Fibroblast of peridontal ligament (primary cell): ENCODE measurements at regions not wholly inside any gene's neighbourhood (a gene's known extent, or its start where the extent isn't known, plus 50 kb on each side); places are given as distances from the start of the nearest gene placed in this dataset.
A peak's percentile ranks its signal among the peaks of the same experiment; 100 is the strongest.
"Not testable (repeated sequence)": the region's sequence is repeated elsewhere in the genome, so short reads cannot be mapped to it uniquely, and the experiment has no call there.

ENCODE experiments used
- DNase-seq: peaks from one replicate; pipeline ENCODE4 v3.0.0-alpha.2; 2010; ENCODE audit errors: extremely low read depth

DNA sequence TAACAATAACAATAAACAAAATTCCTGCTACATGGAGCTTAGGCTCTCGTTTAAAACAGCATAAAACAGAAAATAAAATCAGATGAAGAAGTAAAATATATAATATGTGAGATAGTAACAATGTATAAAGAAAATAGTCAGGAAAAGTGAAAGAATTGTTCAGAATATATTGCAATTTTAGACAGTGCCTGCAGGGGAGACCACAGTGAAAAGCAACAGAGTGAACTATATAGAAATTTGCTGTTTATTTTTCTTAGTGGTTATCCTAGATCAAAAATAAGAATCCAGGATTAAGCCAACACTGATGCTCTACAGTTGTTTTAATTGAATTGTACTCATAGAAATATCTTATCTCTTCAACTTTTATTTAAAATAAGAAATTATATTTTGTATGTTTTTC lies 1639.0 kb upstream of the B3GALT2 start:
- no peak for DNase-seq

DNA sequence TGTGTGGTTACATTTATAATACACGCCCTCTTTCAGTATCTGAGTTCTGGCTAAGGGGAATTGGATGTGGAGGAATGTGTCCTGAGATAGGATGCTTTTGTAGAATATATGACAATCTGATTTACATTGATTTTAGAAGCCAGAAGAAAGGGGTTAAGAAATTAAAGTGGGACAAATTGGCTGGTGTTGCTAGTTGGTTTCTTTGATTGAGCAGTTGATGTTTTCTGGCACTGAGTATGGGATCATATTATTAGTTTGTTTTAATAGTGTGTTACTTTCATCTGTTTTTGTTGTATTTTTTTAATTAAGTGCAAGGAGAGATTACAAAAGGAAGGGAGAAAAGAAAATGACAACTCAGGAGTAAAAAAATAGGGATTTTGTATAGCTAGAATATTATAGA lies 1634.7 kb upstream of the B3GALT2 start:
- DNase-seq, result no peak

DNA sequence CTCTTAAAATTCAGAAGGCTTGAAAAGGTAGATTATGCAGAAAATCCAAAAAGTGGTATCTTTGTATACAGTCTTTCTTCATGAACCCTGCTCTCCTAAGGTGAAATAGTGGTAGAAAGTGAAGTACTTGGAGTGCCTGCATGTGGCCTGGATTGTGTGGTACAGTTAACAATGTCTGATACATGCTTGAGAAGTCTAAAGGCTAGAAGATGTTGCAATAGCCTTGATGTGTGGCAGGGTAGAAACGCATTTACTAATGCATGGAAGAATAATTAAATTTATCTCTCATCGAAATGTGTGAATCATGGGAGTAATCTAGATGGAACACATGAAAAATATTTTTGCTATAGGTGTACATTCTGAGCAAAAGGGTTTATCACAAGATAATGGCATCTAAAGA lies 1632.3 kb upstream of the B3GALT2 start:
- DNase-seq, result no peak

DNA sequence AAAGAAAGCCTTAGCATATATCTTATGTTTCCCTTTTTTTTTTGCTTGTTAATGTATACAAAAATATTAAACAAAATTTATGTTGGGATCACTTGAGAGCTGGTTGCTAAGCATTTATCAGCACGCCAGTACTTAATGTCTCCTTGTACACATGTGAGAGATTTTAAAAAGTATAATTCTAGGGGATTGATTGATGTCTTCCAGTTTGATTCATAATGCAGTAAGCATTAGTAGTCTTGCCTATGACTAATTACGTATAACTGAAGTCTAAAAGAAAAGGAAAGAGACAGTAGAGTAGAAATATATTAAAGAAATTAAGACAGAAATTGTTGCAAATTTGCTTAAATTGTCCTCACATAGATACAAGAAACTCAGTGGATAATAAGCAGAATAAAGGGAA lies 1630.4 kb upstream of the B3GALT2 start:
- no peak for DNase-seq

DNA sequence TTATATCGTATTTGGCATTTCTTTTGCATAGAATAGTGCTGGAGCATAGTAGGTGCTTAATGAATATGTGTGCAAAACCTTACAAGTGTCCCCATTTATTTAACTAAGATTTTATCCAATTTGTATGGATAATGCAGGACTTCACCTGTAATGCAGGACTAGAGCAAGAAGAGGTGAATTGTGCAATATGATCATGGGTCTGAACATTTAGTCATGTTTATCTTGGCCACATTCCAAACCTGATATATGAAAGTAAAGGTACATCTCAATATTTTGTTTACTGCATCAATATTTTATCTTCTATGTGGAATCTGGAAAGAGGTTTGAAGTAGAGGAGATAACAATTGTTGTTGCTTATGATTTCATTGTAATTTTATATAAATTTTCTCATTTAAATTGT lies 1626.7 kb upstream of the B3GALT2 start:
- DNase-seq, result no peak

DNA sequence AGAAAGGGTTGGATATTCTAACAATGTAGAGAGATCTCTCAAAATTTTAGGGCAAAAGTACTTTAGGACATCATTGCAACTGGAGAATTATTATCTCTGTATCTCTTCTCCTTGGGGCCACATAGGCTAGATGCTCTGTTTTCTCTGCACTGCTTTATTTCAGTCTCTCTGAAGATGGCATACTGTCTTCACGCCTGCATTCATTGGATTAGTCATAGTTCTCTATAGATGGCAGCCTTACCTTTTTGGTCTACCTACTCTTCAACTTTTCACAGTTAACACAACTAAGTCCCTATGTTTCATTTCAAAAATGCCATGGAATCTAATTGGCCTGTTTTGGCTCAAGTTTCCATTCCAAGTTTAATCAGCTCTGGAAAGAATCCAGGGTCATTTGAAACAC lies 1623.3 kb upstream of the B3GALT2 start:
- no peak for DNase-seq

DNA sequence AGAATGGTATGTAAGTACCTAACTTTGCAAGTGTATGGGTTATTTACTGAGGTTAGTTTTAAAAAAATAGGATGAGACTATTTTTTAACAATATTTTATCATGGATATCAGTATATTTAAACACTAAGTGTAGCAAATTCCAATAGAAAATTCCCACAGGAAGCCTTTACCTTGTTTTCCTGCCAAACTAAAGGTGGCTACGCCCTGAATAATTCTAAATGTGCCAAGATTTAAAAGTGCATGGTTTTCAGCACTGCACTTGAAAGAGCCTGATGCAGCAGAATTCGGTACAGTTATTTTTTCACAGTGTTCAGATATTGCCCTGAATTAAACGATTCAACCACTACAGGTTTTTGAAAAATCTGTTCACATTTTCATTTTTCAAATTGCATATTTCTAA lies 1622.8 kb upstream of the B3GALT2 start:
- DNase-seq, result no peak

DNA sequence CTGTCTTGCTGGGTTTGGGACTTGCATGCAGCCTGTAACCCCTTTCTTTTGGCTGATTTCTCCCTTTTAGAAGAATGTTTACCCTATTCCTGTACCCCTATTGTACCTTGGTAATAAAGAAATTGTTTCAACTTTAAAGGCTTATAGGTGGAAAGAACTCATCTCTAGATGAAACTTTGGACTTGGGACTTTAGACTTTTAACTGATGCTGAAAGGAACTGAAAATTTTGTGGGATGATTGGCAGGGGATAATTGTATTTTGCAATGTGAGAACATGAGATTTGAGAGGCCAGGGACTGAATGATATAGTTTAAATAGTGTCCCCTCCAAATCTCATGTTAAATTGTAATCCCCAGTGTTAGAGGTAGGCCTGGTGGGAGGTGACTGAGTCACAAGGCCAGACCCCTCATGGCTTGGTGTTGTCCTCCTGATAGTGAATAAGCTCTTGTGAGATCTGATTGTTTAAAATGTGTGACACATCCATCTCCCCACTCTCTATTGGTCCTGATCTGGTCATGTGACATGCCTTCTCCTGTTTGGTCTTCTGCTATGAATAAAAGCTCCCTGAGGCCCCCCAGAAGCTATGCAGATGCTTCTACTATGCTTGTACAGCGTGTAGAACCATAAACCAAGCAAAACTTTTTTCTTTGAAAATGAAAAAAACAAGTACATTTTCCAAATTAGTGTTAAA lies 1621.3 kb upstream of the B3GALT2 start:
- no peak for DNase-seq

DNA sequence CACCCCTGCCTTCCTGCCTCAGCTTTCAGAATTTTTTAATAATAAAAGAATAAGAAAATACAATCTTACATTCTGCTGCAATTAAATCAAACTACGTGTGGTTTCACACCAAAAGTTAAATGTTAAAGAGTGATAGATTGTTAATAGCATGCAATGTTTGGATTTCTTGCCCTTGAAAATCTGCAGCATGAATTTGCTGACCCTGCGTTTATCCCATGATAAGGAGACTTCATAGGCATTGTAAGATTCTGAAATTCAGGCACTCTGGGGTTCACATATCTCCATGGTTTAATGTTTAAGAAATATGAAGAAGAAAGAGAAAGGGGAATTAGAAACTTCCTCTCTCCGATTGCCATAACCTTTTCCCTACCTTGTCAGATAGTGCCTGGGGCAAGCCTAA lies 1616.2 kb upstream of the B3GALT2 start:
- DNase-seq, result no peak

DNA sequence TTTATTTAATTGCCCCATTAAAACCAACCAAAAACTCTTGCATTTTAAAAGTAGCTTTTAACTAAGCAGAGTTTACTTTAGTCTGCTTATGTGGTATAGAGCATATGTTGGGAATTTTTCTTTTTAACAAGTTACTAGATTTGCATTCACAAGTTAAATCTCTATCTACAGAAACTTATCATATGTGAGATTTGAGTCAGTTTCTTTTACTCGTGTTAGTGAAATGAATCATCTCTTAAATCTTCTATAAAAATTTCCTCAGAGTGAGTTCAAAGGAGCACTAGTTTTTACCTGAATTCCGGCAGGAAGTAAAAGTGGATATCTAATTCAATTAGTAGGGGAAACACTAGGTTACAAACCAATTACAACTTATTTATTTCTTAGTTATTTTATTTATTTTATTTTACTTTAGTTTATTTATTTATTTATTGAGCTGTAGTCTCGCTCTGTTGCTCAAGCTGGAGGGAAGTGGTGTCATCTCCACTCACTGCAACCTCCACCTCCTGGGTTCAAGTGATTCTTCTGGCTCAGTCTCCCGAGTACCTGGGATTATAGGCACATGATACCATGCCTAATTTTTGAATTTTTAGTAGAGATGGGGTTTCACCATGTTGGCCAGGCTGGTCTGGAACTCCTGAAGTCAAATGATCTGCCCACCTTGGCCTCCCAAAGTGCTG lies 1609.6 kb upstream of the B3GALT2 start:
- no peak for DNase-seq

DNA sequence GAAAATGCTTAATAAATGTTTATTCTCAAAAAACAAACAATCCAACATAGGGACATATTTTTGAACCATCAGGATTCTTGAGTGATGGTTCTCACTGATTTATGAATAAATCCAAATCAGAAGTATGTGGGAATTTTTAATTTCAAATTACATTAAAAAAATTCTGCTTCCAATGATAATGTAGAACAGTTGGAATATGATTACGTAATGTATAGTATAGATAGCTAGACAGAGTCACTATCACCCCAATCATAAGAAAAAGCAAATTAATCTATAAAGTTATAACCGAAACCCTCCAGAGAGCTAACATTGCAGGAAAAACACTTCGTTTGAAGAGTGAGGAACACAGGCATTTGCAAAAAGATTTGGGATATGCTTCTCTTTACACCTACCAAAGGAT lies 1600.6 kb upstream of the B3GALT2 start:
- no peak for DNase-seq

DNA sequence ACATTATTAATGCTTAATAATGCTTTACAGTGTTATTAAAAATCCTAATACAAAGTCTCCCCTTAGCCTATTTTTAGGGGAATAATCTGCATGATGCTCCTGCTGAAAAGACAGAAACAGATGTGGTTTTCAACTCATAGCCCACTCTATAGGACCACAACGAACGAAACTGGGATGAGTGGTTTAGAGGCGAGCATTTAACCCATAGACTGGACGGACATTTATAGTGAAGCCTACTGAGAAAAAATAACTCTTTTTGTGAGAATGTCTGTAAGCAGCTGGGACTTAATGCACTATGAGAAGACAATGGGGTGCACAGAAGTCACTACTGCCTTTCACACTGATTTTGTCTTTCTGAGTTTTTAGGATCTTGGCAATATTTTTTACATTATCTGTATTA lies 1599.6 kb upstream of the B3GALT2 start:
- no peak for DNase-seq

DNA sequence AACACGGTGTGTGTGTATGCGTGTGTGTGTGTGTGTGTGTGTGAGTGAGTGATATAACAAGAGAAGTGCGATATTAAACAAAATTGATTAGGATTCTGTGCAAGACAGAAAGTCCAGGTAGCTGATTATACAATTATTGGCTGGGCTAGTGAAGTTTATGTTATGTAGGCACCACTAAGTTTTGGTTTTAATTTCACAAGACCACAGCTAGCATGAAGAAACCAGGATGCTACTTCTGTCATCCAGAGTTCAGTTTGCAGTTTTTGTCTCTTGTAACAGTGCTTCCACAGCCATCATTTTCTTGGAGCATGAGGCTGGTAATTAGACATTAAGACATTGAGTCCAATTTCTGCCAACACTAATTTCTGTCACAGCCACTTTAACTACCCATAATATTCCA lies 1590.2 kb upstream of the B3GALT2 start:
- no peak for DNase-seq

DNA sequence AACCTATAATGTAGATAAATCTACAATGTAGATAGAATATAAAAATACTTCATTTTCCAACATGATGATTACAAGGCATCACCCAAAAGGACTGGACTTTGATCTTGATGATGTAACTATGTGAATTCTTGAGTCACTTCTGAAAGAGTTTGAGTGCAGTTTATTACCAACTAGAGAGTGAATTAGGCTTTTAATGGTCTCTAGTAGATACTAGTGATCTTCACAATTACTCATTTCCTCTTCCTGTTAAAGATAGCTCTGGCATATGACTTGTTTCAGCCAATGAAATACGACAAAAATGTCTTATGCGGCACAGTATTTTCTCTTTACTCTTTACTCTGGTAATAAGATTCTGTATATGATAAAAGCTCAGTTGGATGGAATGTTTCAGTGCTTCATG lies 1588.1 kb upstream of the B3GALT2 start:
- no peak for DNase-seq

DNA sequence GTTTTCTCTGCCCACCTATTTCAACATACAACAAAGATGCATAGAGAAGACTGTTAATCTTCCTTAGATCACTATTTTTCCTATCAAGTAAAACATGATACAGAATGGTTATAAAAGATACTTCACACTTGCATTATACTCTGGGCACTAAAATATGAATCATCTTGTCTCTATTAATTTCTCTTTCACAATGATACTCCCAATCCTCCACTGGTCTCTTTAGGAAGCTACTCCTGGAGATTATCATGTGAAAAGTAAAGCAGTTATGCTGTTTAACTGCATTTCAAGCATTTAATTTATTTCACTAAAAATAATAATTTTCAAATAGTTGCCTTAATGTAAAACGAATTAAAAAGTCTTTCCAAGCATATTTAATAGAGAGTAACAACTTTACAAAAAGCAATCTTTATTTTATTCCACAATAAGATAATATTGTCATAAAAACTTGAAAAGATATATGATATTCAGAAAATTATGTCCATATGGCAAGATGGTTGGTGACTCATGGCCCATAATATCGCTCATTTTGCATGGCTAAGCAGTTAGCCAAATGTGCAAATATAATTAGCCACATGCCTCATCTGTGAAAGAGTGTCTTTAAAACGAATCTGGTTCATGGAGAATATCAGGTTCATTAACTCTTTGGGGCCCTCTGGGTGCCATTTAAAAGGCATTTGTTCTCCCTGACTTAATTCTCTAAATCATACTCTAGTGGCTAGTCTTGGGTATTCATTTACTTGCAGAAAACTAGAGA lies 1569.0 kb upstream of the B3GALT2 start:
- DNase-seq, result peak; percentile 48

DNA sequence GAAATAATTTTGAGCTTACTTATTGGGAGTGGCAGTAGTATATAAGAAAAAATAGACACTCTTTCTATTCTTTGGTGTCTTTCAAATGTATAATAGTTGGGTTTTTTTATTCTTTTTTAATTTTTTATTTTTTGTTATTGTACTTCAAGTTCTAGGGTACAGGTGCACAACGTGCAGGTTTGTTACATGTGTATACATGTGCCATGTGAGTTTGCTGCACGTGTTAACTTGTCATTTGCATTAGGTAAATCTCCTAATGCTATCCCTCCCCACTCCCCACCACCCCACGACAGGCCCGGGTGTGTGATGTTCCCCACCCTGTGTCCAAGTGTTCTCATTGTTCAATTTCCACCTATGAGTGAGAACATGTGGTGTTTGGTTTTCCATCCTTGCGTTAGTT lies 1552.4 kb upstream of the B3GALT2 start:
- DNase-seq, result not testable (repeated sequence)

DNA sequence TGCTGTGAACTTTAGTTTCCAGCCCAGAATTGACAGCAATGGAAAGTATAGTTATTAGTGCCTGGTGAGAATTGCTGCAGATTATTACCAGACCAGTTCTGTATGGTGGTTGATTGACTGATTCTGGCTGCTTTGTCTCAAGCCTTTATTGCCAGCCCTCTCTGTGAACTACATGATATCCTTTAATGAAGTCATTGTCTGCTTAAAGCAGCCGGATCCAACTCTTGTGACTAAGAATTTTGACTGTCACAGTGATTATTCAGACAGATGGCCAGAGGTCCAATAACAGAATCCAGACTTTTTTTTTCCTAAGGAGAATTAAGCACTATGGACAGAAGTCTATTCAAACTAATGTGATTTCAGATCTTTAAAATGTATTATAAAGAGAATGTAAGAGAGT lies 1548.6 kb upstream of the B3GALT2 start:
- no peak for DNase-seq

DNA sequence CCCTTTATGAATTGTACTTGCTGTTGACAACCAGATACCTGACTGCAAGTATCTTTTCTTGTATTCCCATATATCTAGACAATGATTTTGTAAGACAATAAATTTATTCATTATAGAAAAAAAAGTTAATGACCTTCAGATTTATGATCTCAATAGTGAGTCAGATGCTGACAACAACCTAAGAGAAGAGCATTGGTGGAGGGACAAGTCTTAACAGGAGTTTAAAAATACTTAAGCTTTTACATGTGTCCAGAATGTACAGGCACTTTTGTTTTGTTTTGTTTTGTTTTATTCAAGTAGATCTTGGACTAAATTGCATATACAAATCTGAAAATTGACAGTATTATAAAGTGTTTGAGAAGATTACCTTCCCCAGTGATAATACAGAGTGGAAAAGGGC lies 1544.6 kb upstream of the B3GALT2 start:
- DNase-seq, result no peak

DNA sequence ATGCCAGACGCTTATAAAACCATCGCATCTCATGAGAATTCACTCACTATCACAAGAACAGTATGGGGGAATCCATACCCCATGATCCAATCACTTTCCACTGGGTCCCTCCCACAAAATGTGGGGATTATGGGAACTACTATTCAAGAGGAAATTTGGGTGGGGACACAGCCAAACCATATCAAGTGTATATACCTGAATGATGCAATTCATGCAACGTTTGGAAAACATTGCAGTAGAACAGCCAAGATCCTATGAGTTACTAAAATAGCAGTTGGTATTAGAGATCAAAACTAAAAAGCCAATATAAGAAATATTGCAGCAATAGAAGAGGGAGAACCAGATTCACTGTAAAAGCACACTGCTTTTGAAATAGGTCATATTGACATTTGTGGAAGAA lies 1543.9 kb upstream of the B3GALT2 start:
- no peak for DNase-seq

DNA sequence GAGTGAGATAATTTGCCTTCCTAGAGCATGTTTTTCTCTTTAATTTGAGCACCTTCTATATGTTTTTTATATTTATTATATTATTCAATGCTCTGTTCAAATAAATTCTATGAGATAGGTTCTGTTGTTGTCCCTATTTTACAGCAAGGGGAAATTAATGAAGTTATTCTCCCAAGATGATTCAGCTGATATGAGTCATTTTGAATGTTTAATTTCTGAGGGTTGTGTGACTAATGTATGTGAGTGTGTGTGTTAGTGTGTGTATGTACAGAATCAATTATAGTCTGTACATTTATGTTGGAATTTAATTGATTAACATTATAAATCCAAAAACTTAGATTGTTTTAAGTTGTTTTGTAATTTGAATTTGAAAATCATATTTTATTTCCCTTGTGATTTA lies 1536.7 kb upstream of the B3GALT2 start:
- no peak for DNase-seq

DNA sequence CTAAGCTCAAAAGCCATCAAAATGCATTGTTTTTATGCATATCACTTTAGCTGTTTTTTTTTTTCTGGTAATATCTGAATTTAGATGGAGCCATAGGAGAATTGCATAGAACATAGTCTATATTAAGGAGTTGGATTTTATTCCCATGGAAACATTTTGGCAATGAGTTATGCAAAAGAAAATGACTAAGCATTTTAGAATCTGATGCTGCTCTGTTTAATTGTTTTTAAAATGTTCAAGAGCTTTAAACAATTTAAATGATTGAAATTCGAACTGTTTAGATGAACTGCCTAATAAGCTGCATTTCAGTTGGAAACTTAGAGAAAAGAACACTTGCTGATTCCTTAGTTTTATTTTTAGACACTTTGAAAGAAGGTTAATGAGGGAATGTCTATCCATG lies 1531.5 kb upstream of the B3GALT2 start:
- peak; percentile 47 for DNase-seq

DNA sequence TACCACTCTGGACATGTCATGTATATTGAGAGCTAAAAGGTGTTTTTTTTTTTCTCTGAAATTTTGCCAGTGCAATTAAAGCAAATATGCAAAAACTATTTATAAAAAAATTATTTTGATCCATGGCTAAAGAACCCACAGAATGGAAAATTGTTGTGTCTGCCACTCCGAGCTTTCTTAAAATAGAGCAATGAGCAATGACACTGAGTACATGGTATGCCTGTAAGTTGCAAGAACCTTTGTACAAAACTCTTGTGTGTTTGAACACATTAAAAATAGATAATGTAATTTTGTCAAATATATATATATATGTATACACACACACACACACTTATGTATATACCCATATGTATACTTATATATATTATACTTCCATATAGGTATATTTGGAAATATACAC lies 1530.9 kb upstream of the B3GALT2 start:
- peak; percentile 3 for DNase-seq

DNA sequence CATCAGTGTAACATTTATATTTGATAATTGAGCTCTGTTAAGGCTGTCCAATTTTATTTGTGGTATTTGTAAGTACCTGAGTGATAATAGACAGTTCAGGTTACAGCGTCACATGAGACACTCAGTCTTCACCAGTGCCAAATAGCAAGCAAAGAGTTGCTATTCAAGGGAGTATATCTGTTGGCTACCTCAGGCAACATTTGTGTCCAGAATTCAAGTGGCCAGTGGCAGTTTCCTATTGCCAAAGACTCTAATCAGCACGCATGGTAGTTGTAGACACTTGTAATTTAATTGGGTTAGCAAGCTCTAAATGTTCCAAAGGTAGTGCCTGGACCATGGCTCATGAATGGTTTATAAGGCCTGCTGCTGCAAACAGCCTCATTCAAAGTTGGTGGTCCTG lies 1524.3 kb upstream of the B3GALT2 start:
- no peak for DNase-seq
